ENCODE measurements at regions not wholly inside any gene's neighbourhood (a gene's known extent, or its start where the extent isn't known, plus 50 kb on each side); places are given as distances from the start of the nearest gene placed in this dataset.

GRCh38 chr5:124956471-124957029 is 210.1 kb upstream of the ZNF608 start:
- DNase-seq (ENCODE audit: low read depth, low spot score) (no peak), FAIRE-seq (no peak)
- BruUV-seq (replicated peaks) = no TSS peak
- Histone ChIP-seq H3K4me3 (replicated peaks in 1 of 3; ENCODE audit: insufficient read depth in 1 of 3, low read depth in 1 of 3, low read length in 3 of 3) (no peak overlapping the region), H3K4me2 (ENCODE audit: insufficient read depth, low read length) (no peak overlapping the region), H4K20me1 (replicated peaks; ENCODE audit: control insufficient read depth, extremely low read depth, insufficient read depth, low read length) (no peaks in the 10 kb centered on the region), H3K27me3 (ENCODE audit: control insufficient read depth in 2 of 2, insufficient read depth in 2 of 2, low read length in 2 of 2) (no peaks in the 10 kb centered on the region), H3K79me2 (ENCODE audit: control insufficient read depth, insufficient read depth, low read length) (no peaks in the 10 kb centered on the region), H3K9me3 (replicated peaks; ENCODE audit: control insufficient read depth, insufficient read depth, low read length) (no peaks in the 10 kb centered on the region), H3K9me1 (replicated peaks; ENCODE audit: control insufficient read depth, extremely low read depth, insufficient read depth, low read length) (no peaks in the 10 kb centered on the region), H3K9ac (replicated peaks; ENCODE audit: extremely low read depth, insufficient read depth, low read length) (no peak overlapping the region), H2AFZ (ENCODE audit: low read depth, low read length) (no peak overlapping the region), H3K27ac (ENCODE audit: insufficient read depth, low read depth, low read length) (no peak overlapping the region), H3K4me1 (ENCODE audit: control insufficient read depth, extremely low read depth, insufficient read depth, low read length) (no peaks in the 10 kb centered on the region), H3K36me3 (ENCODE audit: control insufficient read depth in 2 of 2, extremely low read depth in 1 of 2, insufficient read depth in 2 of 2, low read length in 2 of 2) (no peaks in the 10 kb centered on the region)
- intact Hi-C loops (cut with micrococcal nuclease) = no loop called here
- POLR2A ChIA-PET = no interaction called here
- dilution Hi-C loops (cut with MboI; ENCODE audit: extremely low pct_ligation_motif_present, low sequenced_read_pairs) = no loop called here
- no peak for TF ChIP-seq MAX (IDR thresholded peaks at IDR 0.05; ENCODE audit: insufficient read depth, insufficient read length)
- TF ChIP-seq GATA2 (IDR thresholded peaks at IDR 0.05; ENCODE audit: insufficient read depth, insufficient read length, low read depth, low read length) = no peak
- TF ChIP-seq FOS (IDR thresholded peaks at IDR 0.05; ENCODE audit: borderline replicate concordance, insufficient read depth, low read length) = no peak
- no peak for TF ChIP-seq EZH2 (IDR thresholded peaks at IDR 0.05; ENCODE audit: borderline replicate concordance, low read depth, low read length, severe bottlenecking)
- no peak for TF ChIP-seq POLR2A (IDR thresholded peaks at IDR 0.05; ENCODE audit: low read depth, low read length)
- TF ChIP-seq, protein P1, sequence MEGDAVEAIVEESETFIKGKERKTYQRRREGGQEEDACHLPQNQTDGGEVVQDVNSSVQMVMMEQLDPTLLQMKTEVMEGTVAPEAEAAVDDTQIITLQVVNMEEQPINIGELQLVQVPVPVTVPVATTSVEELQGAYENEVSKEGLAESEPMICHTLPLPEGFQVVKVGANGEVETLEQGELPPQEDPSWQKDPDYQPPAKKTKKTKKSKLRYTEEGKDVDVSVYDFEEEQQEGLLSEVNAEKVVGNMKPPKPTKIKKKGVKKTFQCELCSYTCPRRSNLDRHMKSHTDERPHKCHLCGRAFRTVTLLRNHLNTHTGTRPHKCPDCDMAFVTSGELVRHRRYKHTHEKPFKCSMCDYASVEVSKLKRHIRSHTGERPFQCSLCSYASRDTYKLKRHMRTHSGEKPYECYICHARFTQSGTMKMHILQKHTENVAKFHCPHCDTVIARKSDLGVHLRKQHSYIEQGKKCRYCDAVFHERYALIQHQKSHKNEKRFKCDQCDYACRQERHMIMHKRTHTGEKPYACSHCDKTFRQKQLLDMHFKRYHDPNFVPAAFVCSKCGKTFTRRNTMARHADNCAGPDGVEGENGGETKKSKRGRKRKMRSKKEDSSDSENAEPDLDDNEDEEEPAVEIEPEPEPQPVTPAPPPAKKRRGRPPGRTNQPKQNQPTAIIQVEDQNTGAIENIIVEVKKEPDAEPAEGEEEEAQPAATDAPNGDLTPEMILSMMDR (IDR thresholded peaks at IDR 0.05; ENCODE audit: extremely low read depth in 1 of 2, insufficient read depth in 1 of 2, low read depth in 1 of 2, low read length in 2 of 2) = no peak
- TF ChIP-seq JUN (IDR thresholded peaks at IDR 0.05; ENCODE audit: borderline replicate concordance, insufficient read depth, insufficient read length, low read depth) = no peak
- TF ChIP-seq POLR2AphosphoS5 (IDR thresholded peaks at IDR 0.05; ENCODE audit: insufficient read depth, low read depth, low read length) = no peak
- TF ChIP-seq MYC (IDR thresholded peaks at IDR 0.05; ENCODE audit: low read depth, low read length) = no peak
- CTCF ChIA-PET = interaction anchor here (0.5 to 1.4 kb wide), 3 partner anchors 9 to 1587 kb away, joined by 3 read pairs; no protein-coding TSS in a partner anchor

Data from endothelial cell of umbilical vein (primary cell).